Dermis blood vessel endothelial cell (primary cell): ENCODE measurements at regions not wholly inside any gene's neighbourhood (a gene's known extent, or its start where the extent isn't known, plus 50 kb on each side); places are given as distances from the start of the nearest gene placed in this dataset.
"Not testable (repeated sequence)": the region's sequence is repeated elsewhere in the genome, so short reads cannot be mapped to it uniquely, and the experiment has no call there.

Experiments used
- DNase-seq: peaks from one replicate; pipeline ENCODE4 v3.0.0; 2010

- not testable (repeated sequence) for DNase-seq
Measured at GRCh38 chr20:55517584-55517983, 487.7 kb downstream of the CBLN4 start.

- no peak for DNase-seq
Measured at GRCh38 chr20:55515832-55516231, 489.5 kb downstream of the CBLN4 start.

- DNase-seq = no peak
Measured at GRCh38 chr20:55514531-55514930, 490.8 kb downstream of the CBLN4 start.

- DNase-seq = no peak
Measured at GRCh38 chr20:55513954-55514353, 491.4 kb downstream of the CBLN4 start.

- DNase-seq = no peak
Measured at GRCh38 chr20:55500130-55500529, 505.2 kb downstream of the CBLN4 start.

- no peak for DNase-seq
Measured at GRCh38 chr20:55488593-55488992, 516.7 kb downstream of the CBLN4 start.

- DNase-seq = no peak
Measured at GRCh38 chr20:55478724-55479450, 526.4 kb downstream of the CBLN4 start.

- no peak for DNase-seq
Measured at GRCh38 chr20:55472704-55473103, 532.6 kb downstream of the CBLN4 start.

GRCh38 chr20:55471052-55472006 is 534.0 kb downstream of the CBLN4 start:
- no peak for DNase-seq

GRCh38 chr20:55469074-55469473 is 536.2 kb downstream of the CBLN4 start:
- no peak for DNase-seq

- no peak for DNase-seq
Measured at GRCh38 chr20:55461519-55461918, 543.8 kb downstream of the CBLN4 start.

- no peak for DNase-seq
Measured at GRCh38 chr20:55456316-55456940, 548.9 kb downstream of the CBLN4 start.

- DNase-seq = no peak
Measured at GRCh38 chr20:55449091-55449490, 556.2 kb downstream of the CBLN4 start.

- DNase-seq = no peak
Measured at GRCh38 chr20:55446301-55446700, 559.0 kb downstream of the CBLN4 start.

GRCh38 chr20:55439070-55439469 is 566.2 kb downstream of the CBLN4 start:
- DNase-seq = no peak

GRCh38 chr20:55437798-55438415 is 567.4 kb downstream of the CBLN4 start:
- no peak for DNase-seq

- no peak for DNase-seq
Measured at GRCh38 chr20:55424968-55425367, 580.4 kb downstream of the CBLN4 start.

GRCh38 chr20:55424476-55424875 is 580.8 kb downstream of the CBLN4 start:
- DNase-seq = no peak

GRCh38 chr20:55417836-55418235 is 587.5 kb downstream of the CBLN4 start:
- no peak for DNase-seq

GRCh38 chr20:55415567-55416142 is 589.7 kb downstream of the CBLN4 start:
- DNase-seq = no peak

GRCh38 chr20:55412508-55412907 is 592.8 kb downstream of the CBLN4 start:
- not testable (repeated sequence) for DNase-seq

- DNase-seq = no peak
Measured at GRCh38 chr20:55406891-55407290, 598.4 kb downstream of the CBLN4 start.
